Neural cell (in vitro differentiated cells): ENCODE measurements at regions not wholly inside any gene's neighbourhood (a gene's known extent, or its start where the extent isn't known, plus 50 kb on each side); places are given as distances from the start of the nearest gene placed in this dataset.

Experiments
- H2AFZ ChIP-seq: fragments of 200-600, 300-800 bp; sonication (generic), shearing (Covaris generic); 2 replicates; pipeline ENCODE4 v1.6.0; 2014; ENCODE audit warnings: low read depth, mild to moderate bottlenecking, antibody characterized with exemption, low read length, moderate library complexity
- H3F3A ChIP-seq: fragments of 200-600 bp; shearing (Covaris generic); 2 replicates; pipeline ENCODE4 v1.6.1; 2016; ENCODE audit warnings: mild to moderate bottlenecking, moderate library complexity, mixed read lengths, antibody characterized with exemption, low read length; ENCODE audit not compliant: insufficient read depth, poor library complexity, severe bottlenecking
- H3K27ac ChIP-seq: fragments of 200-600, 300-800 bp; sonication (generic), shearing (Covaris generic); 2 replicates; pipeline ENCODE4 v1.5.1; 2014; ENCODE audit warnings: mild to moderate bottlenecking, low read length, moderate library complexity
- H3K27me3 ChIP-seq: fragments of 300-800, 200-600 bp; sonication (generic), shearing (Covaris generic); 2 replicates; pipeline ENCODE4 v1.6.0; 2014; ENCODE audit warnings: mild to moderate bottlenecking, low read depth, low read length, moderate library complexity; ENCODE audit not compliant: insufficient read depth
- H3K36me3 ChIP-seq: fragments of 300-800, 200-600 bp; sonication (generic), shearing (Covaris generic); 2 replicates; pipeline ENCODE4 v1.5.1; 2014; ENCODE audit warnings: mild to moderate bottlenecking, antibody characterized with exemption, low read length, moderate library complexity; ENCODE audit not compliant: insufficient read depth
- H3K4me2 ChIP-seq: fragments of 300-800, 200-600 bp; sonication (generic), shearing (Covaris generic); 2 replicates; pipeline ENCODE4 v1.6.0; 2014; ENCODE audit warnings: mild to moderate bottlenecking, low read length
- H3K4me3 ChIP-seq: fragments of 300-800, 200-600 bp; sonication (generic), shearing (Covaris generic); 2 replicates; pipeline ENCODE4 v1.5.1; 2014; ENCODE audit warnings: mild to moderate bottlenecking, low read length, moderate library complexity
- H3K79me2 ChIP-seq: fragments of 200-600 bp; shearing (Covaris generic); replicated peaks from 2 replicates; pipeline ENCODE4 v1.6.0; 2014; ENCODE audit warnings: mild to moderate bottlenecking, low read length, moderate library complexity; ENCODE audit not compliant: insufficient read depth
- H3K9ac ChIP-seq: fragments of 300-800, 200-600 bp; sonication (generic), shearing (Covaris generic); 2 replicates; pipeline ENCODE4 v1.6.1; 2016; ENCODE audit warnings: mild to moderate bottlenecking, low read length, mixed read lengths
- H3K9me2 ChIP-seq: fragments of 200-600 bp; shearing (Covaris generic); 2 replicates; pipeline ENCODE4 v1.6.1; 2016; ENCODE audit warnings: mild to moderate bottlenecking, low read length, mixed read lengths; ENCODE audit not compliant: insufficient read depth
- H3K9me3 ChIP-seq: fragments of 200-600, 300-800 bp; sonication (generic), shearing (Covaris generic); 2 replicates; pipeline ENCODE4 v1.6.1; 2016; ENCODE audit warnings: mild to moderate bottlenecking, mixed run types, low read length, moderate library complexity, mixed read lengths
- H4K20me1 ChIP-seq: fragments of 200-600 bp; shearing (Covaris generic); 2 replicates; pipeline ENCODE4 v1.6.1; 2016; ENCODE audit warnings: mild to moderate bottlenecking, mixed run types; ENCODE audit not compliant: insufficient read depth
- EP300 ChIP-seq: fragments of 450-650 bp; conservative IDR thresholded peaks from 2 replicates; pipeline ENCODE4 v1.6.1; 2014; ENCODE audit warnings: antibody characterized with exemption, mild to moderate bottlenecking, moderate library complexity; ENCODE audit not compliant: poor library complexity, severe bottlenecking
- EZH2 ChIP-seq: fragments of 200-600, 300-800 bp; shearing (Covaris generic), sonication (generic); IDR thresholded peaks from 2 replicates; pipeline ENCODE4 v1.6.1; 2014; ENCODE audit warnings: antibody characterized with exemption, low read length, borderline replicate concordance, mild to moderate bottlenecking; ENCODE audit not compliant: insufficient read depth, poor library complexity, severe bottlenecking
- MXI1 ChIP-seq: fragments of 450-650 bp; conservative IDR thresholded peaks from 2 replicates; pipeline ENCODE4 v1.6.1; 2014; ENCODE audit warnings: antibody characterized with exemption, mild to moderate bottlenecking; ENCODE audit not compliant: poor library complexity, severe bottlenecking
- POLR2AphosphoS5 ChIP-seq: IDR thresholded peaks from 2 replicates; pipeline ENCODE4 v1.6.1; 2012
- RAD21 ChIP-seq: fragments of 450-650 bp; conservative IDR thresholded peaks from 2 replicates; pipeline ENCODE4 v1.6.1; 2014; ENCODE audit warnings: antibody characterized with exemption, mild to moderate bottlenecking, moderate library complexity
- REST ChIP-seq: IDR thresholded peaks from 2 replicates; pipeline ENCODE4 v1.6.1; 2012; ENCODE audit warnings: borderline replicate concordance
- SMC3 ChIP-seq: fragments of 450-650 bp; conservative IDR thresholded peaks from 2 replicates; pipeline ENCODE4 v1.6.1; 2014; ENCODE audit warnings: antibody characterized with exemption, mild to moderate bottlenecking, moderate library complexity; ENCODE audit not compliant: poor library complexity
- TAF1 ChIP-seq: IDR thresholded peaks from 2 replicates; pipeline ENCODE4 v1.6.1; 2012; ENCODE audit warnings: low read depth
- TF ChIP-seq, protein P1 (sequence below): fragments of 450-650 bp; IDR thresholded peaks from 2 replicates; pipeline ENCODE4 v1.5.1; 2014; ENCODE audit warnings: antibody characterized with exemption, mild to moderate bottlenecking, moderate library complexity; ENCODE audit not compliant: poor library complexity, severe bottlenecking

DNA sequence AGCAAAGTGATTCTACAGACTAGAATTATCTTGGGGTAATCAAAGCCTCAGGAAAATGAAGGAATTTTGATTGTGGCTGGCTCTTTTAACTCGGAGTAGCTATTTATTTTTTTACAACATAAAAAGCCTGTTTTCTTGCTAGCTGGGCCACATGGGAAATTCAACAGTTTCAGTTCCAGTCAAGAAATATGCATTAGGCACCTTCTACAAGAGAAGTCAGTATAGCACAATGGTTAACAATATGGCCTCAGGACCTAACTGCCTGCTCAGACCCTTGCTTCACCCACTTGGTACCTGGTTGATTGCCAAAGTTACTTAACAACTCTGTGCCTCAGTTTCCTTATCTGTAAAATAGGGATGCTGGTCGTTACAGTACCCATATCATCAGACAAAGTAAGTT, 586.2 kb downstream of the ZNF608 start:
- no peaks in the 10 kb centered on the region for H4K20me1 ChIP-seq
- no peaks in the 10 kb centered on the region for H3K9me2 ChIP-seq
- TF ChIP-seq, protein P1, sequence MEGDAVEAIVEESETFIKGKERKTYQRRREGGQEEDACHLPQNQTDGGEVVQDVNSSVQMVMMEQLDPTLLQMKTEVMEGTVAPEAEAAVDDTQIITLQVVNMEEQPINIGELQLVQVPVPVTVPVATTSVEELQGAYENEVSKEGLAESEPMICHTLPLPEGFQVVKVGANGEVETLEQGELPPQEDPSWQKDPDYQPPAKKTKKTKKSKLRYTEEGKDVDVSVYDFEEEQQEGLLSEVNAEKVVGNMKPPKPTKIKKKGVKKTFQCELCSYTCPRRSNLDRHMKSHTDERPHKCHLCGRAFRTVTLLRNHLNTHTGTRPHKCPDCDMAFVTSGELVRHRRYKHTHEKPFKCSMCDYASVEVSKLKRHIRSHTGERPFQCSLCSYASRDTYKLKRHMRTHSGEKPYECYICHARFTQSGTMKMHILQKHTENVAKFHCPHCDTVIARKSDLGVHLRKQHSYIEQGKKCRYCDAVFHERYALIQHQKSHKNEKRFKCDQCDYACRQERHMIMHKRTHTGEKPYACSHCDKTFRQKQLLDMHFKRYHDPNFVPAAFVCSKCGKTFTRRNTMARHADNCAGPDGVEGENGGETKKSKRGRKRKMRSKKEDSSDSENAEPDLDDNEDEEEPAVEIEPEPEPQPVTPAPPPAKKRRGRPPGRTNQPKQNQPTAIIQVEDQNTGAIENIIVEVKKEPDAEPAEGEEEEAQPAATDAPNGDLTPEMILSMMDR: no peak
- no peak for TF ChIP-seq REST
- TF ChIP-seq EZH2: no peak
- no peaks in the 10 kb centered on the region for H3K27me3 ChIP-seq
- no peak overlapping the region for H3K27ac ChIP-seq
- H3K4me2 ChIP-seq: no peak overlapping the region
- H3K79me2 ChIP-seq: no peaks in the 10 kb centered on the region
- H3K9ac ChIP-seq: no peak overlapping the region
- no peak overlapping the region for H3K4me3 ChIP-seq
- H2AFZ ChIP-seq: no peak overlapping the region
- no peaks in the 10 kb centered on the region for H3K9me3 ChIP-seq
- no peaks in the 10 kb centered on the region for H3K36me3 ChIP-seq
- H3F3A ChIP-seq: no peaks in the 10 kb centered on the region

DNA sequence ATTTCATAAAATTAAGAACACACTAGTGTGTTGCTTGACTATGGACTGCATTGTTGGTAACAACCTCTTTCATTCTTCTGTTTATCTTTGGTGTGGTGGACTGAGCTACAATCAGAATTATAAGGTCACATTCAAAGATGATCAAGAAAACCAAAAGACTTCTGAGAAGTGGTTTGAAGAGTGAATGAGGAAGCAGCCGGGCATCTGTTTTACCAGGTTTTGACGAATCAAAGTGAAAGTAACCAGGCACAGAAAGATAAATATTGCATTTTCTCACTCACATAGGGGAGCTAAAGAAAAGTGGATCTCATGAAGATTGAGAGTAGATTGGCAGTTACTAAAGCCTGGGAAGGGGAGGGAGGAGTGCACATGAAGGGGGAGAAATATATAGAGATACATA, 589.1 kb downstream of the ZNF608 start:
- H3K4me3 ChIP-seq: no peak overlapping the region

More for the DNA sequence above, 589.1 kb downstream of the ZNF608 start:
- no peak overlapping the region for H3K9ac ChIP-seq
- H3K4me2 ChIP-seq: no peak overlapping the region
- H3K27me3 ChIP-seq: no peaks in the 10 kb centered on the region
- no peaks in the 10 kb centered on the region for H3K79me2 ChIP-seq
- H3K36me3 ChIP-seq: no peaks in the 10 kb centered on the region
- no peak overlapping the region for H3K27ac ChIP-seq
- TF ChIP-seq, protein P1: no peak
- TF ChIP-seq TAF1: no peak
- TF ChIP-seq RAD21: no peak
- no peak for TF ChIP-seq EP300
- TF ChIP-seq SMC3: no peak
- TF ChIP-seq POLR2AphosphoS5: no peak
- TF ChIP-seq MXI1: no peak
- no peak for TF ChIP-seq REST
- TF ChIP-seq EZH2: no peak
- H4K20me1 ChIP-seq: no peaks in the 10 kb centered on the region
- no peaks in the 10 kb centered on the region for H3K9me2 ChIP-seq
- no peak overlapping the region for H2AFZ ChIP-seq
- H3K9me3 ChIP-seq: peaks cover 6% of the 10 kb centered on the region
- H3F3A ChIP-seq: no peaks in the 10 kb centered on the region
